ENCODE measurements at regions not wholly inside any gene's neighbourhood (a gene's known extent, or its start where the extent isn't known, plus 50 kb on each side); places are given as distances from the start of the nearest gene placed in this dataset.

GRCh38 chr12:107521826-107522355, 163.7 kb upstream of the PWP1 start:
- Histone ChIP-seq H3K9me3 (ENCODE audit: control insufficient read depth, low read length) (no peaks in the 10 kb centered on the region), H3K4me1 (ENCODE audit: control insufficient read depth, insufficient read depth, low read length) (no peaks in the 10 kb centered on the region), H3K4me3 (ENCODE audit: low read length) (no peak overlapping the region), H3K27ac (ENCODE audit: low read length) (no peak overlapping the region), H3K27me3 (ENCODE audit: control insufficient read depth, insufficient read depth) (no peaks in the 10 kb centered on the region)
- 98% methylated on average over 3 of the region's 3 CpGs for WGBS
- intact Hi-C loops (cut with DNase I) = no loop called here
- DNase-seq (no peak), ATAC-seq (no peak)

GRCh38 chr12:107522692-107523477, 162.7 kb upstream of the PWP1 start:
- no peaks in the 10 kb centered on the region for H3K27me3 ChIP-seq (ENCODE audit: control insufficient read depth, insufficient read depth)
- intact Hi-C loops (cut with DNase I) = no loop called here

GRCh38 chr12:107523775-107524535, 161.6 kb upstream of the PWP1 start:
- no peaks in the 10 kb centered on the region for H3K27me3 ChIP-seq (ENCODE audit: control insufficient read depth, insufficient read depth)
- H3K4me3 ChIP-seq (ENCODE audit: low read length) = no peak overlapping the region
- no peaks in the 10 kb centered on the region for H3K4me1 ChIP-seq (ENCODE audit: control insufficient read depth, insufficient read depth, low read length)
- intact Hi-C loops (cut with DNase I) = no loop called here
- WGBS = 79% methylated on average over 8 of the region's 8 CpGs
- no peak for DNase-seq
- no peak for ATAC-seq
- H3K9me3 ChIP-seq (ENCODE audit: control insufficient read depth, low read length) = no peaks in the 10 kb centered on the region
- H3K27ac ChIP-seq (ENCODE audit: low read length) = no peak overlapping the region

More at GRCh38 chr12:107522692-107523477, 162.7 kb upstream of the PWP1 start:
- H3K27ac ChIP-seq (ENCODE audit: low read length) = no peak overlapping the region
- DNase-seq (no peak), ATAC-seq (no peak)
- H3K9me3 ChIP-seq (ENCODE audit: control insufficient read depth, low read length) = no peaks in the 10 kb centered on the region
- WGBS = 59% methylated on average over 3 of the region's 3 CpGs
- H3K4me3 ChIP-seq (ENCODE audit: low read length) = no peak overlapping the region
- no peaks in the 10 kb centered on the region for H3K4me1 ChIP-seq (ENCODE audit: control insufficient read depth, insufficient read depth, low read length)

- no peak for ATAC-seq
- DNase-seq = no peak
- intact Hi-C loops (cut with DNase I) = no loop called here
These were observed 160.4 kb upstream of the PWP1 start for GRCh38 chr12:107525063-107525718.

GRCh38 chr12:107525719-107526554, 159.7 kb upstream of the PWP1 start:
- WGBS = 63% methylated on average over 8 of the region's 8 CpGs
- Histone ChIP-seq H3K9me3 (ENCODE audit: control insufficient read depth, low read length) (no peaks in the 10 kb centered on the region), H3K27me3 (ENCODE audit: control insufficient read depth, insufficient read depth) (no peaks in the 10 kb centered on the region), H3K4me1 (ENCODE audit: control insufficient read depth, insufficient read depth, low read length) (no peaks in the 10 kb centered on the region), H3K27ac (ENCODE audit: low read length) (no peak overlapping the region), H3K4me3 (ENCODE audit: low read length) (no peak overlapping the region)
- no peak for DNase-seq
- intact Hi-C loops (cut with DNase I) = no loop called here
- no peak for ATAC-seq

More at GRCh38 chr12:107525063-107525718, 160.4 kb upstream of the PWP1 start:
- no peaks in the 10 kb centered on the region for H3K9me3 ChIP-seq (ENCODE audit: control insufficient read depth, low read length)
- H3K27me3 ChIP-seq (ENCODE audit: control insufficient read depth, insufficient read depth) = no peaks in the 10 kb centered on the region
- H3K4me1 ChIP-seq (ENCODE audit: control insufficient read depth, insufficient read depth, low read length) = no peaks in the 10 kb centered on the region
- no peak overlapping the region for H3K27ac ChIP-seq (ENCODE audit: low read length)
- WGBS = 83% methylated on average over 8 of the region's 8 CpGs
- no peak overlapping the region for H3K4me3 ChIP-seq (ENCODE audit: low read length)

GRCh38 chr12:107526555-107527180, 158.9 kb upstream of the PWP1 start:
- Histone ChIP-seq H3K9me3 (ENCODE audit: control insufficient read depth, low read length) (no peaks in the 10 kb centered on the region), H3K4me1 (ENCODE audit: control insufficient read depth, insufficient read depth, low read length) (no peaks in the 10 kb centered on the region), H3K27ac (ENCODE audit: low read length) (no peak overlapping the region), H3K4me3 (ENCODE audit: low read length) (no peak overlapping the region), H3K27me3 (ENCODE audit: control insufficient read depth, insufficient read depth) (no peaks in the 10 kb centered on the region)
- DNase-seq = no peak
- ATAC-seq = no peak
- intact Hi-C loops (cut with DNase I) = no loop called here
- WGBS = 87% methylated on average over 3 of the region's 3 CpGs

GRCh38 chr12:107528731-107529365, 156.8 kb upstream of the PWP1 start:
- Histone ChIP-seq H3K9me3 (ENCODE audit: control insufficient read depth, low read length) (no peaks in the 10 kb centered on the region), H3K4me3 (ENCODE audit: low read length) (no peak overlapping the region), H3K27ac (ENCODE audit: low read length) (no peak overlapping the region), H3K27me3 (ENCODE audit: control insufficient read depth, insufficient read depth) (no peaks in the 10 kb centered on the region), H3K4me1 (ENCODE audit: control insufficient read depth, insufficient read depth, low read length) (no peaks in the 10 kb centered on the region)
- no peak for DNase-seq
- ATAC-seq = no peak
- 91% methylated on average over 7 of the region's 7 CpGs for WGBS
- intact Hi-C loops (cut with DNase I) = no loop called here

GRCh38 chr12:107529991-107530390, 155.6 kb upstream of the PWP1 start:
- H3K27me3 ChIP-seq (ENCODE audit: control insufficient read depth, insufficient read depth) = no peaks in the 10 kb centered on the region
- 94% methylated on average over 3 of the region's 3 CpGs for WGBS
- no peak overlapping the region for H3K27ac ChIP-seq (ENCODE audit: low read length)
- no peaks in the 10 kb centered on the region for H3K4me1 ChIP-seq (ENCODE audit: control insufficient read depth, insufficient read depth, low read length)
- ATAC-seq (no peak), DNase-seq (no peak)
- H3K9me3 ChIP-seq (ENCODE audit: control insufficient read depth, low read length) = no peaks in the 10 kb centered on the region
- intact Hi-C loops (cut with DNase I) = no loop called here
- no peak overlapping the region for H3K4me3 ChIP-seq (ENCODE audit: low read length)

GRCh38 chr12:107530701-107531100, 154.9 kb upstream of the PWP1 start:
- Histone ChIP-seq H3K27ac (ENCODE audit: low read length) (no peak overlapping the region), H3K9me3 (ENCODE audit: control insufficient read depth, low read length) (no peaks in the 10 kb centered on the region), H3K27me3 (ENCODE audit: control insufficient read depth, insufficient read depth) (no peaks in the 10 kb centered on the region), H3K4me3 (ENCODE audit: low read length) (no peak overlapping the region), H3K4me1 (ENCODE audit: control insufficient read depth, insufficient read depth, low read length) (no peaks in the 10 kb centered on the region)
- DNase-seq = no peak
- WGBS = 87% methylated on average over 2 of the region's 2 CpGs
- no peak for ATAC-seq
- intact Hi-C loops (cut with DNase I) = no loop called here

- intact Hi-C loops (cut with DNase I) = no loop called here
- peaks cover 3% of the 10 kb centered on the region for H3K4me1 ChIP-seq (ENCODE audit: control insufficient read depth, insufficient read depth, low read length)
- no peak overlapping the region for H3K4me3 ChIP-seq (ENCODE audit: low read length)
- ATAC-seq (no peak), DNase-seq (no peak)
- H3K27me3 ChIP-seq (ENCODE audit: control insufficient read depth, insufficient read depth) = no peaks in the 10 kb centered on the region
- no peaks in the 10 kb centered on the region for H3K9me3 ChIP-seq (ENCODE audit: control insufficient read depth, low read length)
- no peak overlapping the region for H3K27ac ChIP-seq (ENCODE audit: low read length)
These were observed 152.4 kb upstream of the PWP1 start for GRCh38 chr12:107533218-107533617.
